IMR-90 (cell line): ENCODE measurements at regions not wholly inside any gene's neighbourhood (a gene's known extent, or its start where the extent isn't known, plus 50 kb on each side); places are given as distances from the start of the nearest gene placed in this dataset.

Experiments used
- ATAC-seq: fragments of 200-7000 bp; cut with Tn5 transposase; 2 replicates; pipeline ENCODE4 v1.9.1; 2020; ENCODE audit warnings: low read depth, mild to moderate bottlenecking, moderate library complexity
- BruUV-seq: library from RNA; stranded (reverse); fragments of 400-500 nt; replicated peaks from 2 replicates; lab custom pipeline; 2021; lab: Mats Ljungman, UMichigan
- CTCF ChIA-PET: fragments of 300-600 bp; formaldehyde crosslinking; extraction: SDS; loops from one replicate; lab custom pipeline; 2021; ENCODE audit warnings: antibody characterized with exemption; lab: Yijun Ruan, JAX
- POLR2A ChIA-PET: fragments of 300-600 bp; sonication (Branson Sonifier 250); formaldehyde crosslinking; loops from one replicate; lab custom pipeline; 2022; ENCODE audit warnings: antibody characterized with exemption; ENCODE audit not compliant: unreplicated experiment; lab: Charles Lee
- DNase-seq: peaks from one replicate; pipeline ENCODE4 v3.0.0; 2013
- H2AFZ ChIP-seq: replicated peaks from 2 replicates; pipeline ENCODE3; 2013; ENCODE audit warnings: low read length, mild to moderate bottlenecking; ENCODE audit not compliant: poor library complexity
- H2AK5ac ChIP-seq: 2 replicates; pipeline ENCODE4 v1.6.1; 2013; ENCODE audit warnings: low read depth, low read length, inconsistent platforms
- H2AK9ac ChIP-seq: replicated peaks from 2 replicates; pipeline ENCODE3; 2013; ENCODE audit warnings: mild to moderate bottlenecking, low read depth, low read length, moderate library complexity; ENCODE audit not compliant: poor library complexity
- H2BK120ac ChIP-seq: 2 replicates; pipeline ENCODE4 v1.6.1; 2013; ENCODE audit warnings: low read depth, low read length, inconsistent platforms
- H2BK15ac ChIP-seq: 3 replicates; pipeline ENCODE4 v1.6.1; 2013; ENCODE audit warnings: low read depth, low read length, inconsistent platforms
- H2BK20ac ChIP-seq: 2 replicates; pipeline ENCODE4 v1.6.1; 2013; ENCODE audit warnings: low read depth, mild to moderate bottlenecking, inconsistent platforms, low read length, moderate library complexity
- H2BK5ac ChIP-seq: 2 replicates; pipeline ENCODE4 v1.6.1; 2013; ENCODE audit warnings: mild to moderate bottlenecking, low read depth, low read length, inconsistent platforms; ENCODE audit not compliant: poor library complexity, severe bottlenecking
- H3K14ac ChIP-seq: replicated peaks from 2 replicates; pipeline ENCODE4 v1.6.1; 2013; ENCODE audit warnings: low read depth, low read length, inconsistent platforms
- H3K18ac ChIP-seq: 2 replicates; pipeline ENCODE4 v1.6.1; 2013; ENCODE audit warnings: low read depth, low read length, control low read depth
- H3K23ac ChIP-seq: 2 replicates; pipeline ENCODE4 v1.6.1; 2013; ENCODE audit warnings: low read depth, low read length, inconsistent platforms
- H3K27ac ChIP-seq: 2 replicates; pipeline ENCODE4 v1.5.1; 2013; ENCODE audit warnings: mild to moderate bottlenecking, control low read depth, low read length; ENCODE audit not compliant: insufficient read depth
- H3K27me3 ChIP-seq: 2 replicates; pipeline ENCODE4 v1.6.1; 2013; ENCODE audit warnings: low read length; ENCODE audit not compliant: control insufficient read depth, insufficient read depth
- H3K36me3 ChIP-seq: 2 replicates; pipeline ENCODE4 v1.6.1; 2013; ENCODE audit warnings: low read length, mixed read lengths; ENCODE audit not compliant: control insufficient read depth, insufficient read depth
- H3K4ac ChIP-seq: 2 replicates; pipeline ENCODE4 v1.6.1; 2013; ENCODE audit warnings: low read depth, low read length, inconsistent platforms
- H3K4me1 ChIP-seq: 2 replicates; pipeline ENCODE4 v1.6.1; 2013; ENCODE audit warnings: low read length, mixed read lengths; ENCODE audit not compliant: control insufficient read depth, insufficient read depth
- H3K4me2 ChIP-seq: 2 replicates; pipeline ENCODE4 v1.6.1; 2013; ENCODE audit warnings: low read depth, mild to moderate bottlenecking, control low read depth, low read length, moderate library complexity
- H3K4me3 ChIP-seq: 2 replicates; pipeline ENCODE4 v1.5.1; 2013; ENCODE audit warnings: low read depth, mild to moderate bottlenecking, control low read depth, low read length, moderate library complexity; ENCODE audit not compliant: insufficient read depth
- H3K56ac ChIP-seq: 2 replicates; pipeline ENCODE4 v1.6.1; 2013; ENCODE audit warnings: low read length, inconsistent platforms; ENCODE audit not compliant: insufficient read depth; ENCODE audit errors: extremely low read depth
- H3K79me1 ChIP-seq, 2 experiments: 2 replicates each; pipeline ENCODE4 v1.6.1; 2013; ENCODE audit warnings: low read length in 2 of 2, inconsistent platforms in 1 of 2, low read depth in 1 of 2
- H3K9ac ChIP-seq: 2 replicates; pipeline ENCODE4 v1.6.1; 2013; ENCODE audit warnings: low read depth, low read length, control low read depth
- H3K9me1 ChIP-seq: 2 replicates; pipeline ENCODE4 v1.6.1; 2013; ENCODE audit warnings: low read length, inconsistent platforms; ENCODE audit not compliant: insufficient read depth
- H3K9me3 ChIP-seq: 2 replicates; pipeline ENCODE4 v1.6.1; 2013; ENCODE audit warnings: low read length; ENCODE audit not compliant: control insufficient read depth, insufficient read depth
- H4K20me1 ChIP-seq: 2 replicates; pipeline ENCODE4 v1.6.1; 2013; ENCODE audit warnings: low read length, inconsistent platforms; ENCODE audit not compliant: insufficient read depth
- H4K5ac ChIP-seq: 2 replicates; pipeline ENCODE4 v1.6.1; 2013; ENCODE audit warnings: mild to moderate bottlenecking, low read depth, low read length, control low read depth
- H4K8ac ChIP-seq, 2 experiments: 2 replicates each; pipeline ENCODE4 v1.6.1; 2013; ENCODE audit warnings: low read depth in 2 of 2, low read length in 2 of 2, control low read depth in 1 of 2, inconsistent platforms in 1 of 2
- H4K91ac ChIP-seq: 2 replicates; pipeline ENCODE4 v1.6.1; 2013; ENCODE audit warnings: low read depth, low read length, inconsistent platforms; ENCODE audit not compliant: insufficient read depth
- BHLHE40 ChIP-seq: fragments of 150-350 bp; IDR thresholded peaks from 2 replicates; pipeline ENCODE4 v1.6.1; 2016; ENCODE audit warnings: mild to moderate bottlenecking, low read depth, low read length
- CEBPB ChIP-seq: IDR thresholded peaks from 2 replicates; pipeline ENCODE4 v1.6.1; 2012; ENCODE audit warnings: low read depth, low read length, improper control_type of control experiment
- CHD1 ChIP-seq: IDR thresholded peaks from 2 replicates; pipeline ENCODE4 v1.6.1; 2012; ENCODE audit warnings: low read depth, low read length, improper control_type of control experiment
- MAFK ChIP-seq: IDR thresholded peaks from 2 replicates; pipeline ENCODE4 v1.6.1; 2012; ENCODE audit warnings: low read depth, low read length, improper control_type of control experiment
- MAZ ChIP-seq: IDR thresholded peaks from 2 replicates; pipeline ENCODE4 v1.6.1; 2012; ENCODE audit warnings: low read depth, mild to moderate bottlenecking, low read length, improper control_type of control experiment, moderate library complexity, borderline replicate concordance
- MXI1 ChIP-seq: IDR thresholded peaks from 2 replicates; pipeline ENCODE4 v1.6.1; 2012; ENCODE audit warnings: low read depth, mild to moderate bottlenecking, low read length, moderate library complexity, borderline replicate concordance
- NFE2L2 ChIP-seq: fragments of 150-350 bp; IDR thresholded peaks from 2 replicates; pipeline ENCODE4 v1.6.1; 2016; ENCODE audit warnings: low read depth, mild to moderate bottlenecking, low read length
- POLR2A ChIP-seq: IDR thresholded peaks from 2 replicates; pipeline ENCODE4 v1.6.1; 2012; ENCODE audit warnings: mild to moderate bottlenecking, low read depth, low read length
- RAD21 ChIP-seq: IDR thresholded peaks from 2 replicates; pipeline ENCODE4 v1.6.1; 2012; ENCODE audit warnings: low read length, improper control_type of control experiment
- RCOR1 ChIP-seq: IDR thresholded peaks from 2 replicates; pipeline ENCODE4 v1.6.1; 2012; ENCODE audit warnings: mild to moderate bottlenecking, low read length, improper control_type of control experiment; ENCODE audit not compliant: insufficient replicate concordance
- RFX5 ChIP-seq: IDR thresholded peaks from 2 replicates; pipeline ENCODE4 v1.8.0; 2012; ENCODE audit warnings: low read depth, mild to moderate bottlenecking, low read length, moderate library complexity
- SMC3 ChIP-seq: fragments of 150-350 bp; IDR thresholded peaks from 2 replicates; pipeline ENCODE4 v1.6.1; 2016; ENCODE audit warnings: low read depth, mild to moderate bottlenecking, antibody characterized with exemption, low read length, moderate library complexity
- USF2 ChIP-seq: fragments of 150-350 bp; IDR thresholded peaks from 2 replicates; pipeline ENCODE4 v1.6.1; 2017; ENCODE audit warnings: mild to moderate bottlenecking, antibody characterized with exemption, low read length, low read depth
- WGBS, 2 experiments: methylation state at CpG; one replicate each; pipeline versions ENCODE4 v1.1.5 to v1.1.7; 2013; ENCODE audit warnings: missing lambda C conversion rate in 2 of 2; ENCODE audit not compliant: insufficient read length in 1 of 2; ENCODE audit errors: extremely low coverage in 2 of 2; 5-methylcytosine and 5-hydroxymethylcytosine counted together
- dilution Hi-C: fragments of 300-500 bp; cut with HindIII; formaldehyde crosslinking; loops from one replicate; pipeline ENCODE4 v1.14.3; 2018; ENCODE audit warnings: low sequenced_read_pairs; ENCODE audit not compliant: unreplicated experiment
- in situ Hi-C: fragments of 300-500 bp; cut with MboI; formaldehyde crosslinking; loops from 3 replicates; pipeline ENCODE4 v1.14.3; 2019; ENCODE audit warnings: low sequenced_read_pairs, inconsistent platforms, mixed read lengths
- intact Hi-C: fragments of 100-400 bp; cut with micrococcal nuclease; formaldehyde crosslinking; loops from 2 replicates; pipeline ENCODE4 v1.10.0; 2022
- TF ChIP-seq, protein P1 (sequence below): fragments of 150-350 bp; IDR thresholded peaks from 2 replicates; pipeline ENCODE4 v1.6.1; 2016; ENCODE audit warnings: low read depth, mild to moderate bottlenecking, low read length, moderate library complexity, borderline replicate concordance
- TF ChIP-seq, protein P2 (sequence below): conservative IDR thresholded peaks from 2 replicates; pipeline ENCODE4 v1.5.1; 2012; ENCODE audit warnings: mild to moderate bottlenecking, low read depth, low read length, improper control_type of control experiment

DNA sequence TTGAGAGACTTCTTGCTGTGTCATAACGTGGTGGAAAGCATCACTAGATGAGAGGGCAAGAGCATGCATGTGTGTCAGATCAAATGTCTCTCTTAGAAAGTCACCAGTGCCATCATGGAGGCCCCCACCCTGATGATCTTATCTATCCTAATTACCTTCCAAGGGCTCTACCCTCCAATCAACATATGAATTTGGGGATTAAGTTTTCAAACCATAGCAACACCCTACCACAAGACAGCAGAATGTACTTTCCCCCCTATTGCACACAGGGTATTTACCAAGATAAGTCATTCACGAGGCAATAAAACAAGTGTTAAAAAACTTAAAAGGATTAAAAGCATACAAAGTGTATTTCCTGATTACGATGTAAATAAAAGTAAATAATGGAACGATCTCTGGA lies 515.6 kb downstream of the LMO4 start:
- H3K18ac ChIP-seq: no peak overlapping the region
- H3K27me3 ChIP-seq: no peaks in the 10 kb centered on the region
- no peak overlapping the region for H2BK15ac ChIP-seq
- H3K4ac ChIP-seq: no peak overlapping the region
- no TSS peak for BruUV-seq
- no peaks in the 10 kb centered on the region for H3K36me3 ChIP-seq
- no CpG with 5 or more reads among the region's 4 CpGs for WGBS, 2 experiments
- ChIA-PET POLR2A (no interaction called here), CTCF (no interaction called here)
- H4K8ac ChIP-seq: no peak overlapping the region
- no peak overlapping the region for H2BK20ac ChIP-seq
- DNase-seq: no peak
- no peak overlapping the region for H4K91ac ChIP-seq
- H3K4me1 ChIP-seq: no peaks in the 10 kb centered on the region; the same call in 1 of the 2 replicates
- intact Hi-C loops (no loop called here), dilution Hi-C loops (no loop called here), in situ Hi-C loops (no loop called here)
- no peak overlapping the region for H2AK9ac ChIP-seq
- H3K9ac ChIP-seq: no peak overlapping the region
- H3K4me2 ChIP-seq: no peak overlapping the region
- TF ChIP-seq, protein P1, sequence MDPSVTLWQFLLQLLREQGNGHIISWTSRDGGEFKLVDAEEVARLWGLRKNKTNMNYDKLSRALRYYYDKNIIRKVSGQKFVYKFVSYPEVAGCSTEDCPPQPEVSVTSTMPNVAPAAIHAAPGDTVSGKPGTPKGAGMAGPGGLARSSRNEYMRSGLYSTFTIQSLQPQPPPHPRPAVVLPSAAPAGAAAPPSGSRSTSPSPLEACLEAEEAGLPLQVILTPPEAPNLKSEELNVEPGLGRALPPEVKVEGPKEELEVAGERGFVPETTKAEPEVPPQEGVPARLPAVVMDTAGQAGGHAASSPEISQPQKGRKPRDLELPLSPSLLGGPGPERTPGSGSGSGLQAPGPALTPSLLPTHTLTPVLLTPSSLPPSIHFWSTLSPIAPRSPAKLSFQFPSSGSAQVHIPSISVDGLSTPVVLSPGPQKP: no peak
- TF ChIP-seq RCOR1: no peak
- TF ChIP-seq MXI1: no peak
- no peak for TF ChIP-seq MAZ
- TF ChIP-seq RFX5: no peak
- no peak for TF ChIP-seq SMC3
- no peak for TF ChIP-seq RAD21
- no peak for TF ChIP-seq POLR2A
- no peak for TF ChIP-seq BHLHE40
- TF ChIP-seq MAFK: no peak
- no peak for TF ChIP-seq CHD1
- TF ChIP-seq CEBPB: no peak
- TF ChIP-seq, protein P2, sequence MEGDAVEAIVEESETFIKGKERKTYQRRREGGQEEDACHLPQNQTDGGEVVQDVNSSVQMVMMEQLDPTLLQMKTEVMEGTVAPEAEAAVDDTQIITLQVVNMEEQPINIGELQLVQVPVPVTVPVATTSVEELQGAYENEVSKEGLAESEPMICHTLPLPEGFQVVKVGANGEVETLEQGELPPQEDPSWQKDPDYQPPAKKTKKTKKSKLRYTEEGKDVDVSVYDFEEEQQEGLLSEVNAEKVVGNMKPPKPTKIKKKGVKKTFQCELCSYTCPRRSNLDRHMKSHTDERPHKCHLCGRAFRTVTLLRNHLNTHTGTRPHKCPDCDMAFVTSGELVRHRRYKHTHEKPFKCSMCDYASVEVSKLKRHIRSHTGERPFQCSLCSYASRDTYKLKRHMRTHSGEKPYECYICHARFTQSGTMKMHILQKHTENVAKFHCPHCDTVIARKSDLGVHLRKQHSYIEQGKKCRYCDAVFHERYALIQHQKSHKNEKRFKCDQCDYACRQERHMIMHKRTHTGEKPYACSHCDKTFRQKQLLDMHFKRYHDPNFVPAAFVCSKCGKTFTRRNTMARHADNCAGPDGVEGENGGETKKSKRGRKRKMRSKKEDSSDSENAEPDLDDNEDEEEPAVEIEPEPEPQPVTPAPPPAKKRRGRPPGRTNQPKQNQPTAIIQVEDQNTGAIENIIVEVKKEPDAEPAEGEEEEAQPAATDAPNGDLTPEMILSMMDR: no peak
- no peak for TF ChIP-seq NFE2L2
- no peak for TF ChIP-seq USF2
- H3K56ac ChIP-seq: no peak overlapping the region
- H4K20me1 ChIP-seq: no peaks in the 10 kb centered on the region
- no peak overlapping the region for H3K27ac ChIP-seq
- H3K9me1 ChIP-seq: no peaks in the 10 kb centered on the region
- no peak overlapping the region for H2AK5ac ChIP-seq
- no peak for ATAC-seq
- H3K9me3 ChIP-seq: no peaks in the 10 kb centered on the region
- no peak overlapping the region for H3K14ac ChIP-seq
- H2BK5ac ChIP-seq: no peak overlapping the region
- no peak overlapping the region for H2BK120ac ChIP-seq
- H3K23ac ChIP-seq: no peak overlapping the region
- no peak overlapping the region for H2AFZ ChIP-seq
- H4K5ac ChIP-seq: no peak overlapping the region
- H3K4me3 ChIP-seq: no peak overlapping the region
- no peaks in the 10 kb centered on the region for H3K79me1 ChIP-seq
